ENCODE measurements at regions not wholly inside any gene's neighbourhood (a gene's known extent, or its start where the extent isn't known, plus 50 kb on each side); places are given as distances from the start of the nearest gene placed in this dataset.
A peak's percentile ranks its signal among the peaks of the same experiment; 100 is the strongest.
"Not testable (repeated sequence)": the region's sequence is repeated elsewhere in the genome, so short reads cannot be mapped to it uniquely, and the experiment has no call there.

DNA sequence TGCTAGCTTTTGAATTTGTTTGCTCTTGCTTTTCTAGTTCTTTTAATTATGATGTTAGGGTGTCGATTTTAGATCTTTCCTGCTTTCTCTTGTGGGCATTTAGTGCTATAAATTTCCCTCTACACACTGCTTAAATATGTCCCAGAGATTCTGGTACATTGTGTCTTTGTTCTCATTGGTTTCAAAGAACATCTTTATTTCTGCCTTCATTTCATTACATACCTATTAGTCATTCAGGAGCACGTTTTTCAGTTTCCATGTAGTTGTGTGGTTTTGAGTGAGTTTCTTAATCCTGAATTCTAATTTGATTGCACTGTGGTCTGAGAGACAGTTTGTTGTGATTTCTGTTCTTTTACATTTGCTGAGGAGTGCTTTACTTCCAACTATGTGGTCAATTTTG, 51.2 kb upstream of the MB21D2 start:
- intact Hi-C loops (cut with DNase I); H3K27me3 ChIP-seq; ATAC-seq; DNase-seq; H3K4me1 ChIP-seq; H3K27ac ChIP-seq; H3K4me3 ChIP-seq; H3K36me3 ChIP-seq: not testable (repeated sequence)
- 51% methylated on average over 1 of the region's 2 CpGs for WGBS, 2 donors
- H3K9me3 ChIP-seq: peaks cover 0 to 28% (median 0%) of the 10 kb centered on the region in 11 donors

GRCh38 chr3:192980632-192981031, 63.0 kb upstream of the MB21D2 start:
- 51 to 54% methylated on average over 5 of the region's 5 CpGs for whole genome bisulfite sequencing, 2 donors
- Histone ChIP-seq H3K27me3 (no peaks in the 10 kb centered on the region), H3K36me3 (no peaks in the 10 kb centered on the region), H3K9me3 (peaks cover 0 to 24% (median 6%) of the 10 kb centered on the region in 11 donors), H3K4me1 (no peaks in the 10 kb centered on the region), H3K4me3 (no peak overlapping the region), H3K27ac (no peak overlapping the region)
- ATAC-seq: no peak
- no peak for DNase-seq
- intact Hi-C loops (cut with DNase I): no loop called here
- no peak for TF ChIP-seq CTCF (IDR thresholded peaks at IDR 0.05)

DNA sequence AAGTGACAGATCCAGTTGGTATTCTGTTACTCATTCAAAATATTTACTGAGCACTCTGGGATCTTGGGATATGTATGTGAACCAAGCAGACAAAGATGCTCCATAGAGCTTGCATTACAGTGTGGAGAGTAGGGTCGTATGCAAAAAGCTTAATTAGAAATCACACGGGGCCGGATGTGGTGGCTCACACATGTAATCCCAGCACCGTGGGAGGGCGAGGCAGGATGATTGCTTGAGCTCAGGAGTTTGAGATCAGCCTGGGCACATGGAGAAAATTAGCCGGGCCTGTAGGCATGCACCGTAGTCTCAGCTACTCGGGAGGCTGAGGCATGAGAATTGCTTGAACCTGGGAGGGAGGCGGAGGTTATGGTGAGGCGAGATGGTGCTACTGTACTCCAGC, 68.7 kb upstream of the MB21D2 start:
- no peak for TF ChIP-seq CTCF (IDR thresholded peaks at IDR 0.05)
- H3K27me3 ChIP-seq: no peaks in the 10 kb centered on the region
- DNase-seq: no peak
- no peak overlapping the region for H3K4me3 ChIP-seq
- H3K36me3 ChIP-seq: no peaks in the 10 kb centered on the region
- no peaks in the 10 kb centered on the region for H3K4me1 ChIP-seq
- no peaks in the 10 kb centered on the region for H3K9me3 ChIP-seq
- 92 to 93% methylated on average over 10 of the region's 10 CpGs for WGBS, 2 donors
- ATAC-seq: no peak
- intact Hi-C loops (cut with DNase I): loop anchor here in 1 of 10 donors (5.0 kb wide), 1 partner anchor 146 kb away; no protein-coding TSS in a partner anchor
- H3K27ac ChIP-seq: no peak overlapping the region

- 64 to 81% methylated on average over 2 of the region's 2 CpGs for WGBS, 2 donors
- intact Hi-C loops (cut with DNase I): no loop called here
- no peaks in the 10 kb centered on the region for H3K9me3 ChIP-seq
- no peak for TF ChIP-seq CTCF (IDR thresholded peaks at IDR 0.05)
- no peak overlapping the region for H3K4me3 ChIP-seq
- ATAC-seq: no peak
- peaks cover 0 to 19% (median 13%) of the 10 kb centered on the region in 9 donors for H3K4me1 ChIP-seq
- no peak overlapping the region for H3K27ac ChIP-seq
- DNase-seq: no peak
- H3K27me3 ChIP-seq: no peaks in the 10 kb centered on the region
- no peaks in the 10 kb centered on the region for H3K36me3 ChIP-seq
These were observed 73.7 kb upstream of the MB21D2 start for GRCh38 chr3:192991356-192991755.

DNA sequence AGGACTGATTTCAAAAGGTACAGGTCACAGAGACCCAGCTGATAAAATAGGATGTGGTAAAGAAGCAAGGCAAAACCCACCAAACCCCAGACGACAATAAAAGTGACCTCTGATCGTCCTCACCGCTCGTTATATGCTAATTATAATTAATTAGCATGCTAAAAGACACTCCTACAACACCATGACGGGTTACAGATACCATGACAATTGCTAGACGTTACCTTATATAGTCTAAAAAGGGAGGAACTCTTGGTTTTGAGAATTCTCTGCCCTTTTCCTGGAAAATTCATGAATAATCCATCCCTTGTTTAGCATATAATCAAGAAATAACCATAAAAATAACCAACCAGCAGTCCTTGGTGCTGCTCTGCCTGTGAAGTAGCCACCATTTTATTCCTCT, 74.7 kb upstream of the MB21D2 start:
- TF ChIP-seq CTCF (IDR thresholded peaks at IDR 0.05): no peak
- DNase-seq (no peak), ATAC-seq (no peak)
- no peaks in the 10 kb centered on the region for H3K36me3 ChIP-seq
- H3K4me3 ChIP-seq: no peak overlapping the region
- peak overlapping the region in 1 of 10 donors; percentile 66 for H3K27ac ChIP-seq
- H3K27me3 ChIP-seq: no peaks in the 10 kb centered on the region
- intact Hi-C loops (cut with DNase I): no loop called here
- H3K9me3 ChIP-seq: no peaks in the 10 kb centered on the region
- peaks cover 0 to 19% (median 13%) of the 10 kb centered on the region in 9 donors for H3K4me1 ChIP-seq
- 94 to 96% methylated on average over 6 of the region's 6 CpGs for WGBS, 2 donors
